PC-3 (cell line): ENCODE measurements at regions not wholly inside any gene's neighbourhood (a gene's known extent, or its start where the extent isn't known, plus 50 kb on each side); places are given as distances from the start of the nearest gene placed in this dataset.

Experiments
- EZH2 ChIP-seq: fragments of 300-600 bp; sonication (generic); IDR thresholded peaks from one replicate; pipeline ENCODE4 v1.6.1; 2017; ENCODE audit warnings: antibody characterized with exemption, mild to moderate bottlenecking, low read length; ENCODE audit not compliant: unreplicated experiment
- EZH2phosphoT487 ChIP-seq: fragments of 300-600 bp; sonication (generic); IDR thresholded peaks from 2 replicates; pipeline ENCODE4 v1.6.1; 2018; ENCODE audit warnings: mild to moderate bottlenecking, antibody characterized with exemption, low read length, borderline replicate concordance
- TF ChIP-seq, protein P1 (sequence below): fragments of 300-600 bp; sonication (generic); conservative IDR thresholded peaks from 2 replicates; pipeline ENCODE4 v1.5.1; 2017; ENCODE audit warnings: antibody characterized with exemption, low read depth, mild to moderate bottlenecking, low read length

DNA sequence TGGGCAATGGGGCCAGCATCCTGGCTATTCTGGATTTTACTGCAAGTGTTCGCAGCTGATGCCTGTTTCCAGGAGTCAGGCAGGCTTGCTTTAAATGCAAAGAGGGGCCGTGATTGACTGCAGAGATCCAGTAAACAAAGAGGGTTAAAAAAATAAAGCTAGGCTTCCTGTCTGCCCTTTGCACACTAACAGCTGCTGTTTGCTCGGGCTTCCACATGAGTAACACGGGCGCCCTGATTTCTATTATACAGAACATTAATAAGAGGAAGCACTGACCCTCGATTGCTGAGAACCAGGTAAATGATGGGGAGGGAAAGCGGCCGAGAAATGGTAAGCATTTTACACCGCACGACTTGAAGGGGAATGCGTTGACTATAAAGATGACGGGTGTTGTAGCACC, 254.2 kb upstream of the ZNF507 start:
- TF ChIP-seq, protein P1, sequence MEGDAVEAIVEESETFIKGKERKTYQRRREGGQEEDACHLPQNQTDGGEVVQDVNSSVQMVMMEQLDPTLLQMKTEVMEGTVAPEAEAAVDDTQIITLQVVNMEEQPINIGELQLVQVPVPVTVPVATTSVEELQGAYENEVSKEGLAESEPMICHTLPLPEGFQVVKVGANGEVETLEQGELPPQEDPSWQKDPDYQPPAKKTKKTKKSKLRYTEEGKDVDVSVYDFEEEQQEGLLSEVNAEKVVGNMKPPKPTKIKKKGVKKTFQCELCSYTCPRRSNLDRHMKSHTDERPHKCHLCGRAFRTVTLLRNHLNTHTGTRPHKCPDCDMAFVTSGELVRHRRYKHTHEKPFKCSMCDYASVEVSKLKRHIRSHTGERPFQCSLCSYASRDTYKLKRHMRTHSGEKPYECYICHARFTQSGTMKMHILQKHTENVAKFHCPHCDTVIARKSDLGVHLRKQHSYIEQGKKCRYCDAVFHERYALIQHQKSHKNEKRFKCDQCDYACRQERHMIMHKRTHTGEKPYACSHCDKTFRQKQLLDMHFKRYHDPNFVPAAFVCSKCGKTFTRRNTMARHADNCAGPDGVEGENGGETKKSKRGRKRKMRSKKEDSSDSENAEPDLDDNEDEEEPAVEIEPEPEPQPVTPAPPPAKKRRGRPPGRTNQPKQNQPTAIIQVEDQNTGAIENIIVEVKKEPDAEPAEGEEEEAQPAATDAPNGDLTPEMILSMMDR = no peak
- TF ChIP-seq EZH2 (no peak), EZH2phosphoT487 (no peak)
